ENCODE measurements at regions not wholly inside any gene's neighbourhood (a gene's known extent, or its start where the extent isn't known, plus 50 kb on each side); places are given as distances from the start of the nearest gene placed in this dataset.
"Not testable (repeated sequence)": the region's sequence is repeated elsewhere in the genome, so short reads cannot be mapped to it uniquely, and the experiment has no call there.

DNA sequence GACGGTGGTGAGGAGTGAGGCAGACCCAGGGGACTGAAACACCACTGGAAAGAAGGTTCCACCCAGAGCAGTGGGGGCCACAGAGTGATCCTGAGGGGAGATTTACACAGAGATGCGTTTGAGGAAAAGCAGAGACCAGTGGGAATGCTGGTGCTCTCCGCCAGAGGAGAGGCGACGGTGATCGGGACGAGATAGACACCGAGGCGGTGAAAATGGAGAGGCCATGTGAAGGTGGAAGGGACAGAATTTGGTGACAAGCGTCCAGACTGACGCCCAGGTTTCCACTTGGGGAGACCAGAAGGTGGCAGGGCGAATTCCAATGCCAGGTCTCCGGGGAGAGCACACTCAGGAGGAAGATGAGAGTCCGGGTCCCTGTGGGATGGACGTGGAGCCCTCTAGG is 374.8 kb downstream of the CNTNAP3B start:
- not testable (repeated sequence) for DNase-seq

DNA sequence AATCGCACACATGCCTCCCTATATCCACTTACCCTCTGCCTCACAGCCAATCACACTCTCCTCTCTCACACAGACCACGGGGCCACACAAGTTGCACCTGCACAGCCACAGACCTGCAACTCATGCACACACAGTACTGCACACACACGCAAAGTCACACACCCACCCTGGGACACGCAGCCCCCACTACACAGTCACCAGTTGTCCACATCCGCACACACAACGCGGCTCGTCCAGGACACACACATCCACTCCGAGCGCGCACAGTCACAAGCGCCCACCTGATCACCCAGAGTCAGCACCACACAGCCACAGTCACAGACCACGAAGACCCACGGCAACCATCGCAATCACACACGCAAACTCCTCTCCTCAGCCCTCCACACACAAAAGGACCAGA is 387.3 kb downstream of the CNTNAP3B start:
- not testable (repeated sequence) for DNase-seq

DNA sequence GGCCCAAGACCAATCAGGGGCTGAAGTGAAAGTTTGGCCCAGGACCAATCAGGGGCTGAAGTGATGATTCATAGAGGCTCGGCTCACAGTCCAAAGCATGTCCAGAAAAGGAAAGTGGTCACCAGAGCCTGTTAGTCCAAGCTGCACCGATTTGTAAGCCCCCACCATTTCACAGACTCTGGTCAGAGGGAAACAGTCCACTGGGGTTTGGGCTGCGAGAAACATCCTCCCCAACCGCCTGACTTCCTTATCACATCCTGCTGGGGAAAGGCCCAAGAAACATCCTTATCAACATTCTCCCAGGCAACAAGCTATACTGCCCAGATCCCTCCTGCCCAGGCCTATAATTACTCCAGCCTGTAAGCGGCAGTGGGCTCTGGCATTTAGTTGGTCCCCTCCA is 388.1 kb downstream of the CNTNAP3B start:
- not testable (repeated sequence) for DNase-seq

DNA sequence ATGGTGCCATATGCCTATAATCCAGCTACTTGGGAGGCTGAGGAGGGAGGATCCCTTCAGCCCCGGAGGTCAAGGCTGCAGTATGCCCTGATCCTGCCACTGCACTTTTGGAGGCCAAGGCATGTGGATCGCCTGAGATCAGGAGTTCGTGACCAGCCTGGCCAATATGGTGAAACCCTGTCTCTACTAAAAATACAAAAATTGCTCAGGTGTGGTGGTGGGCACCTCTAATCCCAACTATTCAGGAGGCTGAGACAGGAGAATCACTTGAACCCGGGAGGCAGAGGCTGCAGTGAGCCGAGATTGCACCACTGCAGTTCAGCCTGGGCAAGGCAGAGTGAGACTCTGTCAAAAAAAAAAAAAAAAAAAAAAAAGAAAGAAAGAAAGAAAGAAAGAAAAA is 390.5 kb downstream of the CNTNAP3B start:
- not testable (repeated sequence) for DNase-seq

DNA sequence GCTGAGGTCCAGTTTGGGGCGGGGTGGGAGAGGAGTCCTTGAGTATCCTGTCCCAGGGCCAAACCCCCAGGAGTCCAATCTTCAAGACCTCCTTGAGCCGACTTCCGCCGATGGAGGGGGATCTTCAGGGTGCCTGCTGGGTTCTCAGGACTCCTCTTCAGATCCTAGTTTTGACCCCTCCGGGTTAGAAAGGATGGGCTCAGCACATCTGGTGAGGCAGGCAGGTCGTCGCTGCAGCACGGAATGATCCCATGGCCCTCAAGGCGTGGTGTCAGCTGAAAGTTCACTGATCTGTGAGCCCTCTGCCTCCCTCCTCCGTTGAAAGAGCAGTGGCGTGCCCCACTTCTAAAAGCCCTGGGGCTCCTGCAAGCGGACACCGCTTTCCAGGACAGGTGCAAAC is 430.0 kb downstream of the CNTNAP3B start:
- not testable (repeated sequence) for DNase-seq

DNA sequence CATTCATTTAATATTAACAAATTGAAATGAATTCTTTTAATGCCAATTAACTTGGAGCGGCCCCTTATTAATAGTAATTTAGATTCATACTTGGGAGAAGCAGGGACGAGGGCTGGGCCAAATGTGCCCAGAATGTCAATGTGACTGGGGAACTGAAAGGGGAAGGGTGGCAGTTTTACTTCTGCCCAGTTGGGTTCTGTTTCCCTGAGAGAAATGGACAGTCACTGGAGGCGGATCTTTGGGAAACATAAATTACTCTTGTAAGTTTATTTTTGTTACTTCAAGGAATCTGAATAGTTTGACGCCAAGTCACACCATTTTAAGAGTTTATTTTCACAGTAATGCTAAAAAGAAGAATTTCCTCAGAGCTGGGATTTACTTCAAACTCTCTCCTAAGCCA is 432.1 kb downstream of the CNTNAP3B start:
- not testable (repeated sequence) for DNase-seq

DNA sequence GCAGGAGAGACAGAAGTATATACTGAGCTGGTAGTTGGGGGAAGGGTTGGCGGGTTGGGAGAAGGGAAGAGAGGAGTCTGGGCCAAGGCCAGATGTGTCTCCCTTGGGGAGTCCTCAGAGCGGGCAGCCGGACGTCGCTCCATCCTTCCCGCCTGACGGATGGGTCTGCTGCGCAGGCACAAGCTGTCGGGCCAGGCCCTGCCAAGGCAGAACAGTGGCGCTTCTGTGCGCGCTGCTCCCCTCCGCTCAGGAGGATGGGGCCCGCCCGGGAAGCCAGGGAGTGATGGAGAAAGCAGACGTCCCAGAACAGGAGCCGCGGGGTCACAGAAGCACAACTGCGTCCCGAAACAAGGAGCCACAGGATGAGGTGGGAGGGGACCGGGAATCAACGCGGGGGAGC is 449.9 kb downstream of the CNTNAP3B start:
- DNase-seq = not testable (repeated sequence)

DNA sequence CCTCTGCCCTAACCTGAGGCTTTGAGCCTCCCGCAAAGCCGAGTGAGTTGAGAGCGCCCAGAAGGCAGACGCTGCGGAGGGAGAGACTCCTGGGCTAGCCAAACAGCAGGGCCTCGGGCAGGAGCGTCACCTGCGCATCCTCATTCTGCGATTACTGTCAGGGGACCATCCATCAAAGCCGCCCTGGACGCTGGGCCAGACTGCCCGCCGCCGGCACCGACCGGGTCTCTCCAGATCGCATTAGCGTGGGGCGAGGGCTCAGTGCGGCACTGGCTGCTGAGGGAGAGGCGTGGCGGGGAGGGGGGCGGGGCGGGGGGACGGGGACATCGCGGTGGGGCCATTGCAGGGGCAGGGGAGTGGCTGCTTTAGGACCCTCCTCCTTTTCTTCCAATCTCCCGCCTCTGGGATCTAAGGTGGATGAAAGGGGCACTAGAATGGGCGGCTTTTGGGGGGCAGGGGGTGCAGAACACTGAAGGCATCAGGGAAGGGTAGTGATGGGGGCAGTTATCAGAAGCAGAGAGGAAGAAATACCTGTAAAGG is 465.7 kb downstream of the CNTNAP3B start:
- not testable (repeated sequence) for DNase-seq

DNA sequence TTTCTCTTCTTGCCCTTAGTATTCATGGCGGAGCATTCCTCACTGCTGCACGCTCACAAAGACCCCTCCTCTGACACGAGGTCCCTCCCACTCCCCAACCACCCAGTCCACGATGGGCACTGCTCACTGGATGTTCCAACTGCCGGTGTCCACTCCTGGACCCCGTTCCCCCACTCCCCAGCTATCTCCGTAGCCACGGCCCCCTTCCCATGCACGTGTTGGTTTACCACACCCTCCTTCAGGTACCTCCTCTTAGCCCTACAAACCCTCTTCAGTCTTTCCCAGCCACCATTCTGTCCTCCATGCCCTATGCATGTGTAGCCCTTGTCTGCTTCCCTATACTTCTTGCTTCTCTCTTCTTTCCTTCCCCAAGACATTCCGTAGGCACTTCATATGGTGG is 469.6 kb upstream of the ZNG1F start:
- DNase-seq = not testable (repeated sequence)

DNA sequence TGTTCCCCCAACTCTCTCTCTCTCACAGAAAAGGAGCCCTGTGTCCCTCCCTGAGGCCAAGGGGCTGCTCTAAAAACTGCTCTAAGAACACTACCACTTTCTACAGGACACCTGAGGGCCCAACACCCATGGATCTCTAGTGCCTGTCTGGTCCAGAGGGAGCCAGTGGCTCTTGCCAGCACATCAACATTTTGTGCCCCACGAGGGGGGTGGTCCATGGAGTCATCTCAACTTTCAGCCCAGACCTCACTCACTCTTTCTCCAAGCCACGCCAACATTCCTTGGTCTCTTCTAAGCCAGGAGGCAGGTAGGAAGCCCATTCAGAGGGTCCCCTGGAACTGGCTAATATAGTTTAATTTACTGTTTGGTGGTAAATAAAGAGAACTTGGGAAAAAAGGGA is 469.0 kb upstream of the ZNG1F start:
- DNase-seq = not testable (repeated sequence)

DNA sequence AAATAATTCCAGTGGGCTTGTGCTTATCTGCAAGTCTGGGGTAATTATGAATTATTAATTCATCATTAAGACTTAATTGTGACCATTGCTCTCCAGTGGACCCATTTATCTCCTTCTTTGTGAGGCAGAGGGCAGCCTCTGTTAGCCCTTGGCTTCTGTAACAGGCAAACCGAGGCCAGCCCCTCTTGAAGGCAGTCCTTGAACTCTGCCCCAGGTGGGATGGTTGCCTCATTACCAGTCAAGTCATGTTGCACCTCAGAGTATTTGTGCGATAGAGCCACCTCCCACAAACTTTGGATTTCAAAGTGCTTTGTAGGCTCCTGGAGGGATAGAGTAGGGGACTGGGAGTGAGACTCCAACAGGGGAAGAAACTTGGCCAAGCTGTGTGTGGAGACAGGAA is 468.0 kb upstream of the ZNG1F start:
- not testable (repeated sequence) for DNase-seq

DNA sequence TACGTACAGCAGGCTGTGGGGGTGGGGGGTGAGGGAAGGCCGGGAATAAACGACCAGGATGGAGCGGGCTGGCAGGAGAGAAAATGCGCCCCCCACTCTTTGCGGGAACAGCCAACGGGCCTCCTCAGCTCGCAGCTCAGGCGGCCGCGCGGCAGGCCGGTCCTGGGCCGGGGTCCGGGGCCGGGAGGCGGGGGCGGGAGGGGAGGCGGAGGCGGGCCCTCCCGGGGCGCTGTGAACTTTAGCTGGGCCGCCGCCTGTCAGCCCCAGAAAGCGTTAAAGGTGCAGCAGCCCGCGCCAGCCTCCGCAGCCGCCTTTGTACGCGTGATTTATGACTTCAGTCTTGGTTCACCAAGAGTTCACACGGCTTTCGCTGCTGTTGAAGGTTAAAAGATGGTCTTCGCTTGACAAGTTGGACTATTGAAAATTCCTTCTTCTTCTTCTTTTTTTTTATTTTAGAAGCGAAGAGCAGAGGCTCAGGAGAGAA is 466.0 kb upstream of the ZNG1F start:
- DNase-seq = not testable (repeated sequence)

DNA sequence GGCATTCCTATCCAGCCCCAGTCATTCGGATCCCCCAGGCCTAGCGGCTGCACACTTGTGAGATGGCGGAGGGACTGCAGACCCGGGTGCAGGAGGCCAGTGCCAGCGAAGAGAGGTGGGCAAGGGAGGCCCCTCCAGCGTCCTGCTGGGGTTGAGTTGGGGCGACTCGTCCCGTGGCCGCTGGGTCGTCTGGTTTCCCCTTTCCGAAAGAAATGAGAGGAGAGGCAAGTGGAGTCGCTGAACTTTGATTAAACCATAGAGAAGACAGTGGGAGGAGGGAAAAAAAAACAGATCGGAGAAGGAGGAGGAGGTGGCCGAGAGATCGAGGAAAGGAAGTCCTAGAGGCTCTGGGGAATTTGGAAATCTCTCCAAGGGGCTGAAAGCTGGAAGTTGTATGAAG is 465.2 kb upstream of the ZNG1F start:
- DNase-seq = not testable (repeated sequence)

DNA sequence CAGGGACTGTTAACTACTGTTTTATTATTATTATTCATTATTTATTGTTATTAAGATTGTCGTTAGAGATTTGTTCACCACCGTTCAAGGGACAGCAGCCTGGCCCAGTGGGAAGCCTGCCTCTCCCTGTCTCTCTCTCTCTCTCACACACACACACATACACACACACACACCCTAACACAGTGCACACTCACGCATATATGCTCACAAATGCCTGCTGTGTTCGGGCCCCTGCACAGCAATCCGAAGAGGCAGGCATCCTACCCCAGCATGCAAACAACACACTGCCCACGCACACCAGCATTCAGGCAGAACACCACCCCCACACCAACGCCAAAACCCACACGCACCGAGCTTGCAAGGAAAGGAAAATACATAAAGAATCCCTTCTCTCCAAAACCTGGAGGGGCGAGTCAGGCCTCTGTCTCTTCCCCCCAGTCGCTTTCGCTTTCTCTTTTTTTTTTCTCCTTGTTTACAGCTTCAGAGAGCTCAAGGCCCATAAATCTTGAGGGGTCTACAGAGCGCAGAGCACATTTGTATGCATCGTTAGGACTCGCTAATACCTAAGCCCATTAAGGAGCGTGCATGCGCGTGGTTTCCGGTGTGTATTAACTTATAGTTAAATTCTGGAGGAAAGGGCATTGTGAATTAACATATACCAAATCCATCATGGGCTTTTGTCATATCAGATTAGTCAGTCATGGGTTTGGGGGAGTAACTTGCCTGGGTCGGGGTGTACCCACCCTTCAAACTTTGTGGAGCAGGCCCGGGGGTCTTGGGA is 464.6 kb upstream of the ZNG1F start:
- not testable (repeated sequence) for DNase-seq

DNA sequence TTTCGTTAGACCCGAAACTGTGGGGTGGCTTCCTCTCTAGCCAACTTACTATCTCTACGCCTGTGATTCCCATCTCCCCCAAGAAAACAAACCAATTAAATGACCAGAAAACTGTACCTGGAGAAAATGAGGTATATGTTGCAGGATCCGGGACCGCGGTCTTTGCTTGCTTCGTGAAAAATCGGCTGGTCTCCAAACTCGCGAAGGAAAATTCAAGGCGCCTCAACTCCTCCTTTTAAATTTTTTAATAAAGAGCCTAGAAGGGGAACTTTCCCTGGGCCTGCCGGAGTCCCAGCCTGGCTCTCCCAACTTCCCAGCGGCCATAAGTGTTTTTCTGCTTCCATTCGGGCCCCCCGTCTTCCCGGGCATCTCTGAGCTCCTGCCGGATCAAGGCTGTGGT is 463.7 kb upstream of the ZNG1F start:
- not testable (repeated sequence) for DNase-seq

DNA sequence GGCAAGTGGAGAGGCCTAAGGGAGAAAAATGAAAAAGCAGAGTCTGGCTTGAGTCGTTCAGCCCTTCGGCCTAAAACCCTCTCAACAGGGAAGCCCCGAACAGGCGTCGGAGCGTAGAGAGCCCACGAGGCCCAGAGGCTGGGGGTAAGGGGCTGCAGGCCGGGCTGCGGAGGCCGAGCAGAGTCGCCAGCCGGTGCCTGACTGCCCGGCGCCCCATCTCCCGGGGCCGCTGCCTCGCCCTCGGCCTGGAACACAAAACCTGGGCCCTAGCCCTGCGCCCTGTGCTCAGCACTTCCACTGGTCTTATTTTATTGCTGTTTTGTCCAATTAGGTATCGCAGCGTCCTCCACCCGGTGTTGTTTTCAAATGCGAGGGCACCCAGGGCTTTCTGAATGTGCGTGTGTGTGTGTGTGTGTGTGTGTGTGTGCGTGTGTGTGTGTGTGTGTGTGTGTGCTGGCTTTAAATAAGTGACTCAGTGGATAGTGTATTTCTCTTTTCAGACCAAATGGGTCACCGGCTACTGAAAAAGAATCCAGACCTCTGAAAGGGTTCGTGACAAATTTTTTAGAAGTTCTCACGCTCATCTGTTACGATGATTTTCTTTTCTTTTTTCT is 463.1 kb upstream of the ZNG1F start:
- DNase-seq = not testable (repeated sequence)

DNA sequence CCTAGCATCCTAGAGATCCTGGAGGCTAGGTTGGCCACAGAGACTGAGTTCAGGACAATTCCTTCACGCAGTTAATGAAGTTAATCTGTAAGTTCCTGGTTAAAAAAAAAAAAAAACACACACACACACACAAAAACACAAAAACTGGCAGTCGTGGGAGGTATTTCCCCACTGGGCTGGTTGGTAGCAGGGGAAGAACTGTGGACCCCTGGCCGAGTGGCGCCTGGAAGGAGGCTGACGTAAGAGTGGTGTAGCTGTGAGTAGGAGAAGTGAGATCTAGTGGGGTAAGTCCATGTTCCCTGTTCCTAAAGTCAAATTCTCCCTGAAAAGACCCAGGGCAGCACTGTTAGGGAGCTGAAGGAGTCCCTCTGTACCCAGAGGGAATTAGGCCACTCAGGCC is 461.0 kb upstream of the ZNG1F start:
- not testable (repeated sequence) for DNase-seq

DNA sequence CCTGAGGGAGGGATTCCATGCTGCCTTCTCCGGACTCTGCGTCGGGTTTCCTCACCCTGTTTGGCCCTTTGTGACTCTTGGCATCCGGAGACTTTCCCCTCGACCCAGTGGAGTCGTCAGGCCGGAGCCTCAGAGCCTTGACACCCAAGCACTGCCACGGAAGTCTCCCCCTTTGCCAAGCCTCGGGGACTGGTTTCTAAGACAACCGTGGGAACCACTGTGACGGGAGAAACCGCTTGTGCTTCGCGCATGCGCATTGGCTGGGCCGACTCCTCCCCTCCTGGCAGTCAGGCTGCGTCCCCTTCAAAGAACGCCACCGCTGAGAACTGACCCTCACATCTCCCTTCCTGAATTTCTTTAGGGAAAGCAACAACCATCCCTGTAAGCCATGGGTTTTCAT is 459.4 kb upstream of the ZNG1F start:
- peak; percentile 70 for DNase-seq

DNA sequence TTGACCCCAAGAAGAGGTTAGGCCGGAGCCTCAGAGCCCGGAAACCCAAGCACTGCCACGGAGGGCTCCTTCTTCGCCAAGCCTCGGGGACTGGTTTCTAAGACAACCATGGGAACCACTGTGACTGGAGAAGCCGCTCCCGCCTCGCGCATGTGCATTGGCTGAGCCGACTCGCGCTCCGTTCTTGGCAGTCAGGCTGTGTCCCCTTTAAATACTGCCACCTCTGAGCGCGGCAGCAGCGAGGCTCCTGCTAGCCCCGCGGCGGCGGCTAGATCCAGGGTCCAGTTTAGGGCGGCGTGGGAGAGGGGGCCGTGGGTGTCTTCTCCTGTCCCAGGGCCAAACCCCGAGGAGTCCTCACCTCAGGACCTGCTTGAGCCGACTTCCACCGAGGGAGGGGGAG is 457.1 kb upstream of the ZNG1F start:
- not testable (repeated sequence) for DNase-seq

DNA sequence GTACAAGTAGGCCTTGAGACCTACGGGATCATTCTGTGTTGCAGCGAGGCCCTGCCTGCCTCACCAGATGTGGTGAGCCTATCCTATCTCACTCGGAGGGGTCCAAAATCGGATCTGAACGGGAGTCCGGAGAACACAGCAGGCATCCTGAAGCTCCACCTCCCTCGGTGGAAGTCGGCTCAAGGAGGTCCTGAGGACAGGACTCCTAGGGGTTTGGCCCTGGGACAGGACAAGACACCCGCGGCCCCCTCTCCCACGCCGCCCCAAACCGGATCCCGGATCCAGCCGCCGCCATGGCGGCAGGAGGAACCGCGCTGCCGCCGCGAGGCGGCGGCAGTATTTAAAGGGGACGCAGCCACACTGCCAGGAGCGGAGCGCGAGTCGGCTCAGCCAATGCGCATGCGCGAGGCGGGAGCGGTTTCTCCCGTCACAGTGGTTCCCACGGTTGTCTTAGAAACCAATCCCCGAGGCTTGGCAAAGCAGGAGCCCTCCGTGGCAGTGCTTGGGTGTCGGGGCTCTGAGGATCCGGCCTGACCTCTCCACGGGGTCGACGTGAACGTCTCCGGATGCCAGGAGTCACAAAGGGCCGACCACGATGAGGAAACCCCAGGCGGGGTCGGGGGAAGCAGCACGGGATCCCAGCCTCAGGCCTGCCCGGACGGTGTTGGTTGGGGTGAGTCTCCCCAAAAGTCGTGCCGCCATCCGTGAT is 454.6 kb upstream of the ZNG1F start:
- DNase-seq = peak; percentile 86

DNA sequence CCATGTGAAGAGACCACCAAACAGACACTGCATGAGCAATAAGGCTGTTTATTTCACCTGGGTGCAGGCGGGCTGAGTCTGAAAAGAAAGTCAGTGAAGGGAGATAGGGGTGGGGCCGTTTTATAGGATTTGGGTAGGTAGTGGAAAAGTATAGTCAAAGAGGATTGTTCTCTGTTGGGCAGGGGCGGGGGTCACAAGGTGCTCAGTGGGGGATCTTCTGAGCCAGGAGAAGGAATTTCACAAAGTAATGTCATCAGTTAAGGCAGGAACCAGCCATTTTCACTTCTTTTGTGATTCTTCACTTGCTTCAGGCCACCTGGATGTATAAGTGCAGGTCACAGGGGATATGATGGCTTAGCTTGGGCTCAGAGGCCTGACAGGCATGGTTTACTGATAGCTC is 444.6 kb upstream of the ZNG1F start:
- DNase-seq = not testable (repeated sequence)

DNA sequence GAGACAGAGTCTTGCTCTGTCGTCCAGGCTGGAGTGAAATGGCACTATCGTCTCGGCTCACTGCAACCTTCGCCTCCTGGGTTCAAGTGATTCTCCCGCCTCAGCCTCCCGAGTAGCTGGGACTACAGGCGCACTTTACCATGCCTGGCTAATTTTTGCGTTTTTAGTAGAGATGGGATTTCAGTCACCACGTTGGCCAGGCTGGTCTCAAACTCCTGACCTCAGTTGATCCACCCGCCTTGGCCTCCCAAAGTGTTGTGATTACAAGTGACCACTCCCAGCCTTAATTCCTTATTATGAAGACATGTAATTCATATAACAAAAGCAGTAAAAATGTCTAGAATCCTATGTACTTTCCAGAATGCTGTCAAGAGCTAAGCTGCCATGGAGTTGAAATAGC is 434.5 kb upstream of the ZNG1F start:
- DNase-seq = not testable (repeated sequence)

DNA sequence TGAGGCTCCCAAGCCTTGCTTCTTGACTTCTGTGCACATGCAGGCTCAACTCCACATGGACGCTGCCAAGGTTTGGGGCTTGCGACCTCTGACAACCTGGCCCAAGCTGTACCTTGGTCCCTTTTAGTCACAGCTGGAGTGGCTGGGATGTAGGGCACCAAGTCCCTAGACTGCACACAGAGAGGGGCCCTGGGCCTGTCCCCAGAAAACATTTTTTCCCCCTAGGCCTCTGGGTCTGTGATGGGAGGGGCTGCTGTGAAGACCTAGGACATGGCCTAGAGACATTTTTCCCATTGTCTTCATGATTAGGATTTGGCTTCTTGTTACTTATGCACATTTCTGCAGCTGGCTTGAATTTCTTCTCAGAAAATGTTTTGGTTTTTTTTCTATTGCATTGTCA is 430.1 kb upstream of the ZNG1F start:
- DNase-seq = not testable (repeated sequence)
